Liver (tissue), 3 donors: ENCODE measurements at regions not wholly inside any gene's neighbourhood (a gene's known extent, or its start where the extent isn't known, plus 50 kb on each side); places are given as distances from the start of the nearest gene placed in this dataset.

Source experiments
- HNF4G ChIP-seq: IDR thresholded peaks from 2 replicates; pipeline ENCODE4 v1.6.1; 2016; ENCODE audit warnings: antibody characterized with exemption
- JUND ChIP-seq, 2 donors: IDR thresholded peaks; 2 replicates each; pipeline ENCODE4 v1.6.1; 2016; ENCODE audit warnings: antibody characterized with exemption in 2 of 2
- RAD21 ChIP-seq, 2 donors: IDR thresholded peaks; 2 replicates each; pipeline ENCODE4 v1.6.1; 2016; ENCODE audit warnings: antibody characterized with exemption in 2 of 2, mild to moderate bottlenecking in 2 of 2
- TAF1 ChIP-seq: conservative IDR thresholded peaks from 2 replicates; pipeline ENCODE4 v1.6.1; 2016; ENCODE audit warnings: antibody characterized with exemption, mild to moderate bottlenecking
- YY1 ChIP-seq: IDR thresholded peaks from 2 replicates; pipeline ENCODE4 v1.6.1; 2016; ENCODE audit warnings: antibody characterized with exemption, mild to moderate bottlenecking
- TF ChIP-seq, protein P1 (sequence below): IDR thresholded peaks from 2 replicates; pipeline ENCODE4 v1.6.1; 2016; ENCODE audit warnings: antibody characterized with exemption
- TF ChIP-seq, protein P2 (sequence below): fragments of 150-350 bp; IDR thresholded peaks from 2 replicates; pipeline ENCODE4 v1.5.1; 2017; ENCODE audit warnings: improper control_type of control experiment, low read depth, low read length; ENCODE audit not compliant: missing input control
- TF ChIP-seq, protein P3 (sequence below): IDR thresholded peaks from 2 replicates; pipeline ENCODE4 v1.6.1; 2016; ENCODE audit warnings: antibody characterized with exemption, mild to moderate bottlenecking
- TF ChIP-seq, protein P4 (sequence below): IDR thresholded peaks from 2 replicates; pipeline ENCODE4 v1.6.1; 2016; ENCODE audit warnings: antibody characterized with exemption
- donor health status: healthy.
- donor health status: healthy.

DNA sequence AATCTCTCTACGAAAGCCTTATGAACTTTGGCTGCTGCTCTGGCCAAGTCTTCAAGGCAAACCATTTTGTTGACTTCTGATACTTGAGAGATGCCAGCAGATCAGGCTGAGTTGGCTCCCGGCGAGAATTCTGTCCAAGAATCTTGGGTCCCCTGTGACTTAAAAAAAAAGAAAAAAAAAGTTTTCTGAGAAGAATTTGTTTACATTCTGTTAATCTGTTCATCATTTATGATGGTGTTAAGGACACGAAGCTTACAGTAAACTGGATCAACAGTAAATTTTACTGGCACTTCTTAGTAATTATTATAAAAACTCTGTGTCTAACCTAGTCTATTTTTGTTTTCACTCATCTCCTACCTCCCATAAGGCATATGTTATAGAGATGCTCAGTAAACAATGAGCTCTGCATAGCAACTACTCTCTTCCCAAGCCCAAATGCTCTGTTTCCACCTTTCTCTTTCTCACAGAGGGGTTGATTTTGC, 320.9 kb upstream of the RASGRP1 start:
- TF ChIP-seq, protein P1, sequence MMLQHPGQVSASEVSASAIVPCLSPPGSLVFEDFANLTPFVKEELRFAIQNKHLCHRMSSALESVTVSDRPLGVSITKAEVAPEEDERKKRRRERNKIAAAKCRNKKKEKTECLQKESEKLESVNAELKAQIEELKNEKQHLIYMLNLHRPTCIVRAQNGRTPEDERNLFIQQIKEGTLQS = no peak
- TF ChIP-seq HNF4G (no peak), RAD21 (IDR thresholded peaks at IDR 0.05) (no peak), YY1 (no peak), TAF1 (no peak), JUND (IDR thresholded peaks at IDR 0.05) (no peak)
- TF ChIP-seq, protein P2, sequence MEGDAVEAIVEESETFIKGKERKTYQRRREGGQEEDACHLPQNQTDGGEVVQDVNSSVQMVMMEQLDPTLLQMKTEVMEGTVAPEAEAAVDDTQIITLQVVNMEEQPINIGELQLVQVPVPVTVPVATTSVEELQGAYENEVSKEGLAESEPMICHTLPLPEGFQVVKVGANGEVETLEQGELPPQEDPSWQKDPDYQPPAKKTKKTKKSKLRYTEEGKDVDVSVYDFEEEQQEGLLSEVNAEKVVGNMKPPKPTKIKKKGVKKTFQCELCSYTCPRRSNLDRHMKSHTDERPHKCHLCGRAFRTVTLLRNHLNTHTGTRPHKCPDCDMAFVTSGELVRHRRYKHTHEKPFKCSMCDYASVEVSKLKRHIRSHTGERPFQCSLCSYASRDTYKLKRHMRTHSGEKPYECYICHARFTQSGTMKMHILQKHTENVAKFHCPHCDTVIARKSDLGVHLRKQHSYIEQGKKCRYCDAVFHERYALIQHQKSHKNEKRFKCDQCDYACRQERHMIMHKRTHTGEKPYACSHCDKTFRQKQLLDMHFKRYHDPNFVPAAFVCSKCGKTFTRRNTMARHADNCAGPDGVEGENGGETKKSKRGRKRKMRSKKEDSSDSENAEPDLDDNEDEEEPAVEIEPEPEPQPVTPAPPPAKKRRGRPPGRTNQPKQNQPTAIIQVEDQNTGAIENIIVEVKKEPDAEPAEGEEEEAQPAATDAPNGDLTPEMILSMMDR = no peak
- TF ChIP-seq, protein P3, sequence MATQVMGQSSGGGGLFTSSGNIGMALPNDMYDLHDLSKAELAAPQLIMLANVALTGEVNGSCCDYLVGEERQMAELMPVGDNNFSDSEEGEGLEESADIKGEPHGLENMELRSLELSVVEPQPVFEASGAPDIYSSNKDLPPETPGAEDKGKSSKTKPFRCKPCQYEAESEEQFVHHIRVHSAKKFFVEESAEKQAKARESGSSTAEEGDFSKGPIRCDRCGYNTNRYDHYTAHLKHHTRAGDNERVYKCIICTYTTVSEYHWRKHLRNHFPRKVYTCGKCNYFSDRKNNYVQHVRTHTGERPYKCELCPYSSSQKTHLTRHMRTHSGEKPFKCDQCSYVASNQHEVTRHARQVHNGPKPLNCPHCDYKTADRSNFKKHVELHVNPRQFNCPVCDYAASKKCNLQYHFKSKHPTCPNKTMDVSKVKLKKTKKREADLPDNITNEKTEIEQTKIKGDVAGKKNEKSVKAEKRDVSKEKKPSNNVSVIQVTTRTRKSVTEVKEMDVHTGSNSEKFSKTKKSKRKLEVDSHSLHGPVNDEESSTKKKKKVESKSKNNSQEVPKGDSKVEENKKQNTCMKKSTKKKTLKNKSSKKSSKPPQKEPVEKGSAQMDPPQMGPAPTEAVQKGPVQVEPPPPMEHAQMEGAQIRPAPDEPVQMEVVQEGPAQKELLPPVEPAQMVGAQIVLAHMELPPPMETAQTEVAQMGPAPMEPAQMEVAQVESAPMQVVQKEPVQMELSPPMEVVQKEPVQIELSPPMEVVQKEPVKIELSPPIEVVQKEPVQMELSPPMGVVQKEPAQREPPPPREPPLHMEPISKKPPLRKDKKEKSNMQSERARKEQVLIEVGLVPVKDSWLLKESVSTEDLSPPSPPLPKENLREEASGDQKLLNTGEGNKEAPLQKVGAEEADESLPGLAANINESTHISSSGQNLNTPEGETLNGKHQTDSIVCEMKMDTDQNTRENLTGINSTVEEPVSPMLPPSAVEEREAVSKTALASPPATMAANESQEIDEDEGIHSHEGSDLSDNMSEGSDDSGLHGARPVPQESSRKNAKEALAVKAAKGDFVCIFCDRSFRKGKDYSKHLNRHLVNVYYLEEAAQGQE = no peak
- TF ChIP-seq, protein P4, sequence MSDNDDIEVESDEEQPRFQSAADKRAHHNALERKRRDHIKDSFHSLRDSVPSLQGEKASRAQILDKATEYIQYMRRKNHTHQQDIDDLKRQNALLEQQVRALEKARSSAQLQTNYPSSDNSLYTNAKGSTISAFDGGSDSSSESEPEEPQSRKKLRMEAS = no peak
